OCI-LY3 (cell line): ENCODE measurements at regions not wholly inside any gene's neighbourhood (a gene's known extent, or its start where the extent isn't known, plus 50 kb on each side); places are given as distances from the start of the nearest gene placed in this dataset.
"Not testable (repeated sequence)": the region's sequence is repeated elsewhere in the genome, so short reads cannot be mapped to it uniquely, and the experiment has no call there.

Source experiments
- H2AFZ ChIP-seq: fragments of 200-600, 300-600 bp; shearing (Covaris generic); 2 replicates; pipeline ENCODE4 v1.6.0; 2014; ENCODE audit warnings: antibody characterized with exemption, low read depth, low read length
- H3K27ac ChIP-seq: fragments of 200-600, 300-600 bp; sonication (generic); 2 replicates; pipeline ENCODE4 v1.5.1; 2014; ENCODE audit warnings: mild to moderate bottlenecking, low read length, moderate library complexity, mixed read lengths
- H3K27me3 ChIP-seq: fragments of 200-600, 300-600 bp; sonication (generic); 2 replicates; pipeline ENCODE4 v1.6.1; 2014; ENCODE audit warnings: low read depth, low read length, mixed read lengths
- H3K36me3 ChIP-seq: fragments of 200-600, 300-600 bp; sonication (generic); replicated peaks from 2 replicates; pipeline ENCODE3; 2014; ENCODE audit warnings: low read depth, low read length, mixed read lengths
- H3K4me1 ChIP-seq: fragments of 300-600, 200-600 bp; sonication (generic); 2 replicates; pipeline ENCODE4 v1.6.1; 2014; ENCODE audit warnings: low read length, mixed read lengths
- H3K4me2 ChIP-seq: fragments of 200-600, 300-600 bp; sonication (generic); 2 replicates; pipeline ENCODE4 v1.6.1; 2014; ENCODE audit warnings: low read length, mixed read lengths
- H3K4me3 ChIP-seq: fragments of 300-600, 200-600 bp; sonication (generic); 2 replicates; pipeline ENCODE4 v1.5.1; 2014; ENCODE audit warnings: antibody characterized with exemption, mild to moderate bottlenecking, low read length, moderate library complexity
- H3K79me2 ChIP-seq: fragments of 300-600, 200-600 bp; shearing (Covaris generic); 2 replicates; pipeline ENCODE4 v1.6.1; 2014; ENCODE audit warnings: mild to moderate bottlenecking, low read length, mixed read lengths
- H3K9ac ChIP-seq: fragments of 300-600, 200-600 bp; shearing (Covaris generic); 2 replicates; pipeline ENCODE4 v1.6.0; 2014; ENCODE audit warnings: mild to moderate bottlenecking, low read length, moderate library complexity
- H3K9me3 ChIP-seq: fragments of 200-600, 300-600 bp; shearing (Covaris generic); 2 replicates; pipeline ENCODE4 v1.6.1; 2014; ENCODE audit warnings: low read length, mixed read lengths; ENCODE audit not compliant: insufficient read depth
- H4K20me1 ChIP-seq: fragments of 200-600, 300-600 bp; sonication (generic); 2 replicates; pipeline ENCODE4 v1.6.1; 2016; ENCODE audit warnings: low read length, mixed read lengths; ENCODE audit not compliant: insufficient read depth

- H3K9me3 ChIP-seq, H3K4me3 ChIP-seq, H3K4me2 ChIP-seq, H3K36me3 ChIP-seq, H4K20me1 ChIP-seq, H3K9ac ChIP-seq, H2AFZ ChIP-seq, H3K79me2 ChIP-seq, H3K27ac ChIP-seq, H3K27me3 ChIP-seq, H3K4me1 ChIP-seq: not testable (repeated sequence)
Observed at GRCh38 chr10:46645110-46645509, 66.2 kb downstream of the SYT15 start.

GRCh38 chr10:46646132-46646531 lies 67.2 kb downstream of the SYT15 start:
- H3K4me1 ChIP-seq, H3K4me3 ChIP-seq, H3K9ac ChIP-seq, H4K20me1 ChIP-seq, H3K9me3 ChIP-seq, H3K27me3 ChIP-seq, H3K4me2 ChIP-seq, H3K36me3 ChIP-seq, H3K79me2 ChIP-seq, H2AFZ ChIP-seq, H3K27ac ChIP-seq: not testable (repeated sequence)

GRCh38 chr10:46650967-46651366 lies 72.0 kb downstream of the SYT15 start:
- not testable (repeated sequence) for H3K4me1 ChIP-seq, H3K27ac ChIP-seq, H3K4me2 ChIP-seq, H3K9me3 ChIP-seq, H3K36me3 ChIP-seq, H3K79me2 ChIP-seq, H3K27me3 ChIP-seq, H2AFZ ChIP-seq, H4K20me1 ChIP-seq, H3K4me3 ChIP-seq, H3K9ac ChIP-seq

GRCh38 chr10:46657437-46657836 lies 78.5 kb downstream of the SYT15 start:
- not testable (repeated sequence) for H3K9me3 ChIP-seq, H3K4me2 ChIP-seq, H3K4me1 ChIP-seq, H3K9ac ChIP-seq, H3K79me2 ChIP-seq, H3K27ac ChIP-seq, H4K20me1 ChIP-seq, H3K27me3 ChIP-seq, H2AFZ ChIP-seq, H3K4me3 ChIP-seq, H3K36me3 ChIP-seq

- not testable (repeated sequence) for H2AFZ ChIP-seq, H3K27me3 ChIP-seq, H3K4me3 ChIP-seq, H3K4me2 ChIP-seq, H3K4me1 ChIP-seq, H3K27ac ChIP-seq, H4K20me1 ChIP-seq, H3K9ac ChIP-seq, H3K36me3 ChIP-seq, H3K79me2 ChIP-seq, H3K9me3 ChIP-seq
Observed at GRCh38 chr10:46660027-46660834, 81.3 kb downstream of the SYT15 start.

GRCh38 chr10:46660835-46661164 lies 81.9 kb downstream of the SYT15 start:
- not testable (repeated sequence) for H3K4me3 ChIP-seq, H3K4me1 ChIP-seq, H3K36me3 ChIP-seq, H3K27ac ChIP-seq, H3K9ac ChIP-seq, H3K9me3 ChIP-seq, H2AFZ ChIP-seq, H3K27me3 ChIP-seq, H4K20me1 ChIP-seq, H3K4me2 ChIP-seq, H3K79me2 ChIP-seq

GRCh38 chr10:46665536-46665935 lies 86.6 kb downstream of the SYT15 start:
- H3K36me3 ChIP-seq, H3K27ac ChIP-seq, H3K4me2 ChIP-seq, H3K9me3 ChIP-seq, H3K4me3 ChIP-seq, H4K20me1 ChIP-seq, H3K27me3 ChIP-seq, H2AFZ ChIP-seq, H3K9ac ChIP-seq, H3K79me2 ChIP-seq, H3K4me1 ChIP-seq: not testable (repeated sequence)

GRCh38 chr10:46668357-46668997 lies 89.5 kb downstream of the SYT15 start:
- H3K27me3 ChIP-seq, H3K4me3 ChIP-seq, H3K36me3 ChIP-seq, H3K9ac ChIP-seq, H4K20me1 ChIP-seq, H3K9me3 ChIP-seq, H3K27ac ChIP-seq, H3K79me2 ChIP-seq, H3K4me1 ChIP-seq, H3K4me2 ChIP-seq, H2AFZ ChIP-seq: not testable (repeated sequence)

DNA sequence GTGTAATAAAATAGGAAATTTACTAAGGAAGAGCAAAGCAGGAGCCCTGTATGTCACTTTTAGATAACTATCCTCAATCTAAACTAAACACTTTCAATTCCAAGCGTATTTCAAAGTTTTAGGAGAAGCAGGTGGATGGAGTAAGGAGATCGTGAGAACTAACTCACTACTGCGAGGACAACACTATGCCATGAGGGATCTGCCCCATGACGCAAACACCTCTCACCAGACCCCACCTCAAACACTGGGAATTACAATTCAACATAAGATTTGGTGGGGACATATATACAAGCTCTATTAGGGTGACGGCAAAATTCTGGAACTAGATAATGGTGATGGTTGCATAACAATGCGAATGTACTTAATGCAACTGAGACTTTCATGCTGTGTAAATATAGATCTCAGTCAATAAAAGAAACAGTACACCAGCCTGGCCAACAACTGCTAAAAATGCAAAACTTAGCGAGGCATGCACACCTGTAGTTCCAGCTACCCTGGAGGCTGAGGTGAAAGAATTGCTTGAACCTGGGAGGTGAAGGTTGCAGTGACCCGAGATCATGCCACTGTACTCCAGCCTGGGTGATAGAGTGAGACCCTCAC lies 99.0 kb downstream of the SYT15 start:
- not testable (repeated sequence) for H2AFZ ChIP-seq, H3K9me3 ChIP-seq, H3K79me2 ChIP-seq, H4K20me1 ChIP-seq, H3K4me3 ChIP-seq, H3K27me3 ChIP-seq, H3K36me3 ChIP-seq, H3K4me2 ChIP-seq, H3K27ac ChIP-seq, H3K4me1 ChIP-seq, H3K9ac ChIP-seq
